LHCN-M2 (cell line): ENCODE measurements at regions not wholly inside any gene's neighbourhood (a gene's known extent, or its start where the extent isn't known, plus 50 kb on each side); places are given as distances from the start of the nearest gene placed in this dataset.
A peak's percentile ranks its signal among the peaks of the same experiment; 100 is the strongest.
"Not testable (repeated sequence)": the region's sequence is repeated elsewhere in the genome, so short reads cannot be mapped to it uniquely, and the experiment has no call there.

Source experiments
- DNase-seq: peaks from one replicate; pipeline ENCODE4 v3.0.0-alpha.2; 2012; ENCODE audit warnings: low read depth

GRCh38 chr11:34754171-34754823 lies 133.4 kb downstream of the EHF start:
- no peak for DNase-seq

GRCh38 chr11:34750692-34751405 lies 130.0 kb downstream of the EHF start:
- DNase-seq, result peak; percentile 29

- peak; percentile 95 for DNase-seq
Measured at GRCh38 chr11:34749666-34750659, 129.1 kb downstream of the EHF start.

GRCh38 chr11:34748036-34748435 lies 127.1 kb downstream of the EHF start:
- no peak for DNase-seq

- no peak for DNase-seq
Measured at GRCh38 chr11:34747251-34747650, 126.4 kb downstream of the EHF start.

- DNase-seq, result no peak
Measured at GRCh38 chr11:34745195-34745594, 124.3 kb downstream of the EHF start.

- DNase-seq, result no peak
Measured at GRCh38 chr11:34744511-34744910, 123.6 kb downstream of the EHF start.

GRCh38 chr11:34738237-34738636 lies 117.3 kb downstream of the EHF start:
- no peak for DNase-seq

GRCh38 chr11:34732831-34733230 lies 111.9 kb downstream of the EHF start:
- no peak for DNase-seq

- no peak for DNase-seq
Measured at GRCh38 chr11:34731603-34732002, 110.7 kb downstream of the EHF start.

- DNase-seq, result no peak
Measured at GRCh38 chr11:34730544-34731295, 109.8 kb downstream of the EHF start.

GRCh38 chr11:34728609-34729008 lies 107.7 kb downstream of the EHF start:
- DNase-seq, result no peak

GRCh38 chr11:34727228-34727737 lies 106.4 kb downstream of the EHF start:
- DNase-seq, result no peak

- DNase-seq, result no peak
Measured at GRCh38 chr11:34724973-34725372, 104.1 kb downstream of the EHF start.

- no peak for DNase-seq
Measured at GRCh38 chr11:34721646-34722045, 100.8 kb downstream of the EHF start.

- no peak for DNase-seq
Measured at GRCh38 chr11:34719303-34719848, 98.5 kb downstream of the EHF start.

- DNase-seq, result not testable (repeated sequence)
Measured at GRCh38 chr11:34713631-34714030, 92.7 kb downstream of the EHF start.
